NT2/D1 (cell line): ENCODE measurements at regions not wholly inside any gene's neighbourhood (a gene's known extent, or its start where the extent isn't known, plus 50 kb on each side); places are given as distances from the start of the nearest gene placed in this dataset.

Experiments used
- SUZ12 ChIP-seq: IDR thresholded peaks from 2 replicates; pipeline ENCODE4 v1.6.1; 2011; ENCODE audit not compliant: insufficient read length, insufficient read depth; ENCODE audit errors: extremely low read depth
- YY1 ChIP-seq: IDR thresholded peaks from 2 replicates; pipeline ENCODE4 v1.6.1; 2011; ENCODE audit not compliant: insufficient read length, insufficient read depth
- ZNF274 ChIP-seq: IDR thresholded peaks from 2 replicates; pipeline ENCODE4 v1.6.1; 2011; ENCODE audit warnings: mild to moderate bottlenecking, low read depth, low read length

DNA sequence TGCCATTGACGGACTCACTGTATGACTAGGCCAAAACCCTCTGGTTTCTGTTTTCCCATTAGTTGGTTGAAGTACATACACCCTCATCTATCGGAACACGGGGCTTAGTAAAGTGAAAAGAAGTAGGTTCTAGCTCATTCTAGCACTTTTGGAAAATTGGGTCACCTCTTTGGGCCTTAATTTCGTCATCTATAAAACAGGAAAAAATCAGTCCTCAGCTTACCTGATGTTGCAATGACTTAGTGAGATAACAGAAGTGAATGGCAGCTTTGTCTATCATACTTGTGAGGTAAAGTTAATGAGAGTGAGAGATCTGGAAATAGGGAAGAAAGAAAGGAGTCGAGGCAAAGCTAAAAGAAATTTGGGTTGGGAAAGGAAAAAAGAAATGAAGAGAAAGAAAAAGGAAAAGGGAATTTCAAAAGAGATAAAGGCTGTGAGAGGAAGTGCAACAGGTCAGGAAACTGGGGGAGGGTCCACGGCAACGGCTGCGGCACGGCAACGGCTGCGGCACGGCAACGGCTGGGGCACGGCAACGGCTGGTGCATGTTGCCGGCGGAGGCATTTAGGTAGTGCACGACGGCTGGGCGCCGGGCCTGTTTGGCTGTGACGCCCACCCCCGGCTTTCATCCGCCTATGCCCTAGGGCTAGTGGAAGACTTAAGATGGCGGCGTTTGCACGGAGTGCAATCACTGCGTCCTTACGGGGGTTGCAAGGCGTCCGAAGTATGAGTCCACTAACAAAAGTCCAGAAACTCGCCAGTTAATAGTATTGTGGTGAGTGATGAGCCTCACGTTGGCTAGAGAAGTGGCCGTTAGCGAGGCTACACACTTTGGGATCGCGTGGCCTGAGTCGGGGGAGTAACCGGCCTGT, 91.4 kb upstream of the XIST start:
- peak; percentile 86 for TF ChIP-seq YY1
- no peak for TF ChIP-seq SUZ12
- TF ChIP-seq ZNF274, result no peak
